GM13977 (cell line): ENCODE measurements at regions not wholly inside any gene's neighbourhood (a gene's known extent, or its start where the extent isn't known, plus 50 kb on each side); places are given as distances from the start of the nearest gene placed in this dataset.

ENCODE experiments used
- DNase-seq: peaks from one replicate; pipeline ENCODE4 v3.0.0; 2012; ENCODE audit warnings: low spot score
- CTCF ChIP-seq: IDR thresholded peaks from 2 replicates; pipeline ENCODE4 v1.5.1; 2012; ENCODE audit warnings: mild to moderate bottlenecking, control low read depth; ENCODE audit not compliant: insufficient read depth; ENCODE audit errors: extremely low read depth, missing control alignments
- in situ Hi-C: fragments of 300-500 bp; cut with MboI; formaldehyde crosslinking; loops from one replicate; pipeline ENCODE4 v1.12.0; 2022; ENCODE audit warnings: low sequenced_read_pairs, low pct_unique_long_range_greater_than_20kb, mixed read lengths, inconsistent platforms; ENCODE audit not compliant: unreplicated experiment

- in situ Hi-C loops = no loop called here
- TF ChIP-seq CTCF = no peak
- DNase-seq = no peak
Observed at GRCh38 chr7:68206946-68207485, 1210.4 kb downstream of the TYW1 start.

DNA sequence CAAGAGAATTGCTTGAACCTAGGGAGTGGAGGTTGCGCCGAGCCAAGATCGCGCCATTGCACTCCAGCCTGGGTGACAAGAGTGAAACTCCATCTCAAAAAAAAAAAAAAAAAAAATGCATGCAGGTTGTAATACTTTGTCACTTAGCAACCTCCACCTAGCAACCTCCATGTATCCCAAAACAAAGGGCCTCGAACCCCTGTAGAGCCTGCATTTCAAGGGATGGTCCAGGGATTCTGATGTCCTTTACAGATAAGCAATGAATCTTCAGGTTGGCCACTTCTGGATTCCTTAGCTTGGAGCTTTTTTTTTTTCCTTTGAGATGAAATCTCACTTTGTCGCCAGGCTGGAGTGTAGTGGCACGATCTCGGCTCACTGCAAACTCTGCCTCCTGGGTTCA lies 1211.0 kb downstream of the TYW1 start:
- TF ChIP-seq CTCF = no peak
- DNase-seq = no peak
- in situ Hi-C loops = no loop called here

- no peak for DNase-seq
- no peak for TF ChIP-seq CTCF
- in situ Hi-C loops = no loop called here
Observed at GRCh38 chr7:68209486-68209885, 1212.9 kb downstream of the TYW1 start.

DNA sequence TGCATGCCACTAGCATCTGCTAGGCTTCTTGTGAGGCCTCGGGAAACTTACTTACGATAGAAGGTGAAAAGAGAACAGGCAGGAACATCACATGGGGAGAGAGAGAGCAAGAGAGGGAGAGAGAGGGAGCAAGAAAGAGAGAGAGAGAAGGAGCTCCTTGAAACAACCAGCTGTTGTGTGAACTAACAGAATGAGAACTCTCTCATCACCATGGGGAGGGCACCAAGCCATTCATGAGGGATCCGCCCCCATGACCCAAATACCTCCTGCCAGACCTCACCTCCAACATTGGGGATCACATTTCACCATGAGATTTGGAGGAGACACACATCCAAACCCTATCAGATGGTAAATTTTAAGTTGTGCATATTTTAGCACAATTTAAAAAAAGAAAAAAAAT lies 1217.2 kb downstream of the TYW1 start:
- no peak for DNase-seq
- in situ Hi-C loops = no loop called here
- no peak for TF ChIP-seq CTCF

DNA sequence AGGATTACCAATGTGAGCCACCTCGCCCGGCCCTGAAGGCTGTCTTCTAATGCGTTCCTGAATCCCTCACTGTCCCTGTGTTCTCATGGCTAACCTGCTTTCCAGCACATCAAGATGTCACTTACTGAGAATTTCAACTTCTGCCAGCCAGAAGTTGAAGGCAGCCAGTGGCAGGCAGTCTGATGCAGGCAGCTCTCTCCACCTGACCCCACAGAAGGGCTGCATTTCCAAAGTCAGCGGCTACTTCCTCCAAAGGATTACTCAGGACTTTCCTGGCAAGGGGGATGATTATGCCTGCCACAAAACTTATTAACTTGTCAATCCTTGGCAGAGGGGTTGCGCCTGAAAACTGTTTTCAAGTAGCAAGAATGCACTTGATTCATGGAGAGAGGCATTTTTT lies 1219.4 kb downstream of the TYW1 start:
- TF ChIP-seq CTCF = no peak
- in situ Hi-C loops = no loop called here

GRCh38 chr7:68217426-68217825 lies 1220.8 kb downstream of the TYW1 start:
- in situ Hi-C loops = no loop called here
- no peak for TF ChIP-seq CTCF
- DNase-seq = no peak

More for the DNA sequence above, 1219.4 kb downstream of the TYW1 start:
- no peak for DNase-seq

- DNase-seq = no peak
- in situ Hi-C loops = no loop called here
- TF ChIP-seq CTCF = no peak
Observed at GRCh38 chr7:68218461-68218860, 1221.8 kb downstream of the TYW1 start.
